ENCODE measurements at regions not wholly inside any gene's neighbourhood (a gene's known extent, or its start where the extent isn't known, plus 50 kb on each side); places are given as distances from the start of the nearest gene placed in this dataset.

GRCh38 chr1:232334811-232335210, 295.1 kb downstream of the SIPA1L2 start:
- TF ChIP-seq POLR2A (IDR thresholded peaks at IDR 0.05; ENCODE audit: control extremely low read depth in 1 of 2, low read depth in 2 of 2, low read length in 2 of 2) (no peak), CTCF (IDR thresholded peaks at IDR 0.05; ENCODE audit: control extremely low read depth in 1 of 3, insufficient read depth in 1 of 3, low read depth in 1 of 3, low read length in 3 of 3) (no peak), RAD21 (IDR thresholded peaks at IDR 0.05 in 1 of 2, conservative IDR thresholded peaks at IDR 0.05 in 1 of 2; ENCODE audit: low read depth in 2 of 2, low read length in 2 of 2) (no peak), USF2 (IDR thresholded peaks at IDR 0.05; ENCODE audit: low read length) (no peak), JUND (IDR thresholded peaks at IDR 0.05; ENCODE audit: low read length) (no peak), PHF8 (conservative IDR thresholded peaks at IDR 0.05; ENCODE audit: low read depth, low read length) (no peak), EP300 (IDR thresholded peaks at IDR 0.05; ENCODE audit: borderline replicate concordance in 1 of 2, low read depth in 2 of 2, low read length in 2 of 2) (no peak), RXRA (IDR thresholded peaks at IDR 0.05; ENCODE audit: insufficient read depth, low read depth, low read length) (no peak), ASH2L (IDR thresholded peaks at IDR 0.05; ENCODE audit: low read length) (no peak), GABPA (IDR thresholded peaks at IDR 0.05; ENCODE audit: borderline replicate concordance, insufficient read depth, low read length) (no peak), POLR2AphosphoS5 (IDR thresholded peaks at IDR 0.05; ENCODE audit: low read depth, low read length) (no peak)

Measured in H1 (cell line).